LNCaP clone FGC (cell line): ENCODE measurements at regions not wholly inside any gene's neighbourhood (a gene's known extent, or its start where the extent isn't known, plus 50 kb on each side); places are given as distances from the start of the nearest gene placed in this dataset.

Experiments
- DNase-seq: peaks from one replicate; pipeline ENCODE4 v3.0.0-alpha.2; 2011; ENCODE audit warnings: low read depth
- H3K4me3 ChIP-seq: 2 replicates; pipeline ENCODE4 v1.5.1; 2011; ENCODE audit warnings: mild to moderate bottlenecking, low read depth, low read length, control low read depth
- CTCF ChIP-seq: IDR thresholded peaks from 2 replicates; pipeline ENCODE4 v1.5.1; 2012; ENCODE audit warnings: mild to moderate bottlenecking; ENCODE audit not compliant: control insufficient read depth, insufficient read depth; ENCODE audit errors: extremely low read depth

GRCh38 chr4:127084666-127085065, 548.1 kb upstream of the INTU start:
- TF ChIP-seq CTCF, result no peak
- no peak overlapping the region for H3K4me3 ChIP-seq
- DNase-seq, result no peak

- no peak overlapping the region for H3K4me3 ChIP-seq
- TF ChIP-seq CTCF, result no peak
- DNase-seq, result no peak
These were observed 535.7 kb upstream of the INTU start for GRCh38 chr4:127097061-127097460.

- no peak for TF ChIP-seq CTCF
- no peak for DNase-seq
- no peak overlapping the region for H3K4me3 ChIP-seq
These were observed 530.4 kb upstream of the INTU start for GRCh38 chr4:127102361-127102760.

GRCh38 chr4:127103681-127104115, 529.1 kb upstream of the INTU start:
- no peak for DNase-seq
- TF ChIP-seq CTCF, result no peak
- H3K4me3 ChIP-seq, result no peak overlapping the region

GRCh38 chr4:127113844-127114362, 518.9 kb upstream of the INTU start:
- no peak overlapping the region for H3K4me3 ChIP-seq
- no peak for TF ChIP-seq CTCF
- no peak for DNase-seq

- no peak for TF ChIP-seq CTCF
- H3K4me3 ChIP-seq, result no peak overlapping the region
- no peak for DNase-seq
These were observed 514.1 kb upstream of the INTU start for GRCh38 chr4:127118681-127119080.

GRCh38 chr4:127120441-127121090, 512.2 kb upstream of the INTU start:
- TF ChIP-seq CTCF, result no peak
- no peak overlapping the region for H3K4me3 ChIP-seq
- DNase-seq, result no peak
